GM12878 (cell line): ENCODE measurements at regions not wholly inside any gene's neighbourhood (a gene's known extent, or its start where the extent isn't known, plus 50 kb on each side); places are given as distances from the start of the nearest gene placed in this dataset.

Experiments used
- BACH1 ChIP-seq: fragments of 450-650 bp; IDR thresholded peaks from 2 replicates; pipeline ENCODE4 v1.6.1; 2017; ENCODE audit warnings: mild to moderate bottlenecking, borderline replicate concordance
- CHD1 ChIP-seq: IDR thresholded peaks from 2 replicates; pipeline ENCODE4 v1.6.1; 2012; ENCODE audit warnings: low read depth, low read length, improper control_type of control experiment
- CTCF ChIP-seq, 3 experiments: IDR thresholded peaks in 2 of 3; conservative IDR thresholded peaks in 1 of 3; 2 replicates each; pipeline ENCODE4 v1.5.1; 2011; ENCODE audit warnings: low read depth in 3 of 3, low read length in 3 of 3, mild to moderate bottlenecking in 3 of 3, control low read depth in 2 of 3, moderate library complexity in 2 of 3, inconsistent platforms in 1 of 3, mixed read lengths in 1 of 3; ENCODE audit not compliant: control insufficient read depth in 2 of 3, insufficient read depth in 1 of 3; ENCODE audit errors: extremely low read depth in 1 of 3
- EZH2 ChIP-seq: IDR thresholded peaks from 2 replicates; pipeline ENCODE4 v1.6.1; 2012; ENCODE audit warnings: low read depth, mild to moderate bottlenecking, control low read depth, inconsistent platforms, low read length, borderline replicate concordance; ENCODE audit not compliant: control insufficient read depth
- MYC ChIP-seq: IDR thresholded peaks from 2 replicates; pipeline ENCODE4 v1.6.1; 2011; ENCODE audit warnings: mild to moderate bottlenecking, low read length, moderate library complexity, inconsistent platforms; ENCODE audit not compliant: insufficient read depth, insufficient replicate concordance, insufficient read length, severe bottlenecking
- POLR2A ChIP-seq: IDR thresholded peaks from 2 replicates; pipeline ENCODE4 v1.6.1; 2011; ENCODE audit warnings: low read depth, mild to moderate bottlenecking, low read length
- RAD21 ChIP-seq: IDR thresholded peaks from 2 replicates; pipeline ENCODE4 v1.6.1; 2011; ENCODE audit warnings: mild to moderate bottlenecking, low read depth, low read length, moderate library complexity; ENCODE audit not compliant: insufficient read depth
- SREBF2 ChIP-seq: IDR thresholded peaks from 2 replicates; pipeline ENCODE4 v1.6.1; 2012; ENCODE audit warnings: mild to moderate bottlenecking, low read length
- TAF1 ChIP-seq: IDR thresholded peaks from 2 replicates; pipeline ENCODE4 v1.6.1; 2011; ENCODE audit warnings: mild to moderate bottlenecking, low read depth, low read length, borderline replicate concordance

GRCh38 chr9:73761905-73762304 is 610.2 kb downstream of the ANXA1 start:
- no peak for TF ChIP-seq CHD1
- no peak for TF ChIP-seq SREBF2
- TF ChIP-seq POLR2A = no peak
- no peak for TF ChIP-seq BACH1
- no peak for TF ChIP-seq TAF1
- no peak for TF ChIP-seq RAD21
- TF ChIP-seq CTCF (IDR thresholded peaks at IDR 0.05 in 2 of 3, conservative IDR thresholded peaks at IDR 0.05 in 1 of 3; ENCODE audit: control insufficient read depth in 2 of 3, extremely low read depth in 1 of 3, insufficient read depth in 1 of 3, low read depth in 3 of 3, low read length in 3 of 3) = no peak
- no peak for TF ChIP-seq MYC
- TF ChIP-seq EZH2 = no peak
